H1 (cell line): ENCODE measurements at regions not wholly inside any gene's neighbourhood (a gene's known extent, or its start where the extent isn't known, plus 50 kb on each side); places are given as distances from the start of the nearest gene placed in this dataset.

Source experiments
- CTCF ChIA-PET: fragments of 300-600 bp; sonication (Branson Sonifier 250); formaldehyde crosslinking; loops from one replicate; lab custom pipeline; 2021; ENCODE audit not compliant: partially characterized antibody; lab: Charles Lee
- POLR2A ChIA-PET: fragments of 300-600 bp; sonication (Branson Sonifier 250); formaldehyde crosslinking; loops from one replicate; lab custom pipeline; 2021; ENCODE audit warnings: inconsistent platforms; ENCODE audit not compliant: partially characterized antibody; lab: Charles Lee
- DNase-seq, 2 experiments: peaks; one replicate each; pipeline versions ENCODE4 v3.0.0 to v3.0.0-alpha.2; 2010 to 2022; ENCODE audit warnings: low spot score in 2 of 2, low read depth in 1 of 2, mixed read lengths in 1 of 2
- FAIRE-seq: peaks from 2 replicates; lab custom pipeline; 2011; peaks lifted over from hg19 to GRCh38; lab: Jason Lieb, UNC
- H2AFZ ChIP-seq: 2 replicates; pipeline ENCODE4 v1.8.1; 2012; ENCODE audit warnings: low read length, inconsistent platforms
- H2AK5ac ChIP-seq: 2 replicates; pipeline ENCODE4 v1.6.1; 2013; ENCODE audit warnings: low read depth, low read length
- H2BK120ac ChIP-seq: replicated peaks from 2 replicates; pipeline ENCODE3; 2013; ENCODE audit warnings: low read depth, low read length, inconsistent platforms
- H2BK12ac ChIP-seq: 2 replicates; pipeline ENCODE4 v1.6.1; 2013; ENCODE audit warnings: low read depth, low read length
- H2BK15ac ChIP-seq: 2 replicates; pipeline ENCODE4 v1.6.1; 2013; ENCODE audit warnings: low read length
- H2BK20ac ChIP-seq: 2 replicates; pipeline ENCODE4 v1.6.1; 2013; ENCODE audit warnings: low read length
- H2BK5ac ChIP-seq: 2 replicates; pipeline ENCODE4 v1.6.1; 2013; ENCODE audit warnings: low read depth, low read length
- H3K14ac ChIP-seq: 2 replicates; pipeline ENCODE4 v1.6.1; 2013; ENCODE audit warnings: inconsistent platforms; ENCODE audit not compliant: insufficient read length
- H3K18ac ChIP-seq: 2 replicates; pipeline ENCODE4 v1.6.1; 2013; ENCODE audit warnings: low read length; ENCODE audit errors: extremely low read depth
- H3K23ac ChIP-seq: 2 replicates; pipeline ENCODE4 v1.6.1; 2013; ENCODE audit warnings: inconsistent platforms; ENCODE audit not compliant: insufficient read length
- H3K23me2 ChIP-seq: 2 replicates; pipeline ENCODE4 v1.6.1; 2013; ENCODE audit warnings: low read depth, low read length
- H3K27ac ChIP-seq: 2 replicates; pipeline ENCODE4 v1.6.1; 2011; ENCODE audit warnings: low read depth, low read length, inconsistent platforms
- H3K27me3 ChIP-seq, 4 experiments: replicated peaks in 1 of 4; 1 replicate in 1 of 4; 2 replicates in 3 of 4; pipeline versions ENCODE4 v1.6.1 to v1.8.1; 2011 to 2013; ENCODE audit warnings: low read length in 3 of 4, mild to moderate bottlenecking in 3 of 4, inconsistent platforms in 2 of 4, mixed read lengths in 2 of 4, moderate library complexity in 1 of 4; ENCODE audit not compliant: control insufficient read depth in 3 of 4, insufficient read depth in 3 of 4; ENCODE audit errors: extremely low read depth in 1 of 4
- H3K36me3 ChIP-seq, 4 experiments: 2 replicates each; pipeline versions ENCODE4 v1.6.1 to v1.8.1; 2011 to 2013; ENCODE audit warnings: mild to moderate bottlenecking in 4 of 4, low read length in 3 of 4, moderate library complexity in 2 of 4, control low read depth in 1 of 4, inconsistent platforms in 1 of 4; ENCODE audit not compliant: insufficient read depth in 4 of 4, control insufficient read depth in 2 of 4
- H3K4ac ChIP-seq: replicated peaks from 2 replicates; pipeline ENCODE3; 2013; ENCODE audit warnings: low read length, low read depth, mixed read lengths, inconsistent platforms; ENCODE audit not compliant: insufficient read length
- H3K4me1 ChIP-seq, 4 experiments: replicated peaks in 1 of 4; 1 replicate in 1 of 4; 2 replicates in 3 of 4; pipeline versions ENCODE4 v1.6.1 to v1.8.1; 2011 to 2013; ENCODE audit warnings: low read length in 3 of 4, inconsistent platforms in 2 of 4, mixed read lengths in 1 of 4; ENCODE audit not compliant: insufficient read depth in 4 of 4, control insufficient read depth in 3 of 4
- H3K4me2 ChIP-seq, 2 experiments: 2 replicates each; pipeline versions ENCODE4 v1.6.1 to v1.8.1; 2011 to 2013; ENCODE audit warnings: low read depth in 2 of 2, low read length in 2 of 2, control low read depth in 1 of 2, inconsistent platforms in 1 of 2, mild to moderate bottlenecking in 1 of 2; ENCODE audit not compliant: insufficient read depth in 1 of 2
- H3K4me3 ChIP-seq, 4 experiments: fragments of 200-600, 300-600 bp in 1 of 4; sonication (generic), shearing (Covaris generic), sonication (Bioruptor Twin) in 1 of 4; 2 replicates each; pipeline versions ENCODE4 v1.5.1 to v1.8.1; 2011 to 2016; ENCODE audit warnings: low read length in 4 of 4, low read depth in 3 of 4, control low read depth in 2 of 4, inconsistent platforms in 2 of 4, mild to moderate bottlenecking in 2 of 4, mixed read lengths in 1 of 4, moderate library complexity in 1 of 4; ENCODE audit not compliant: insufficient read depth in 2 of 4; ENCODE audit errors: extremely low read depth in 1 of 4
- H3K56ac ChIP-seq: replicated peaks from 2 replicates; pipeline ENCODE3; 2013; ENCODE audit warnings: low read depth, mild to moderate bottlenecking, mixed read lengths, low read length, inconsistent platforms; ENCODE audit not compliant: insufficient read length
- H3K79me1 ChIP-seq: 2 replicates; pipeline ENCODE4 v1.6.1; 2013; ENCODE audit warnings: low read depth, low read length, control low read depth
- H3K79me2 ChIP-seq, 2 experiments: 2 replicates each; pipeline versions ENCODE4 v1.6.1 to v1.8.1; 2012 to 2013; ENCODE audit warnings: low read length in 2 of 2, mild to moderate bottlenecking in 2 of 2, inconsistent platforms in 1 of 2; ENCODE audit not compliant: insufficient read depth in 2 of 2, control insufficient read depth in 1 of 2
- H3K9ac ChIP-seq, 4 experiments: replicated peaks in 1 of 4; 1 replicate in 1 of 4; 2 replicates in 3 of 4; pipeline versions ENCODE4 v1.6.1 to v1.8.1; 2011 to 2013; ENCODE audit warnings: low read depth in 3 of 4, low read length in 3 of 4, control low read depth in 2 of 4, mild to moderate bottlenecking in 2 of 4, moderate library complexity in 2 of 4, inconsistent platforms in 1 of 4; ENCODE audit errors: extremely low read depth in 1 of 4
- H3K9me3 ChIP-seq, 2 experiments: 2 replicates each; pipeline versions ENCODE4 v1.6.1 to v1.8.1; 2012 to 2013; ENCODE audit warnings: mild to moderate bottlenecking in 2 of 2, moderate library complexity in 2 of 2, control low read depth in 1 of 2, inconsistent platforms in 1 of 2, low read depth in 1 of 2, low read length in 1 of 2, mixed read lengths in 1 of 2; ENCODE audit not compliant: insufficient read depth in 2 of 2
- H4K20me1 ChIP-seq, 2 experiments: replicated peaks in 1 of 2; 2 replicates each; pipeline versions ENCODE3 to v1.8.1; 2011 to 2013; ENCODE audit warnings: inconsistent platforms in 2 of 2, low read length in 2 of 2, mild to moderate bottlenecking in 1 of 2; ENCODE audit not compliant: insufficient read depth in 2 of 2, control insufficient read depth in 1 of 2
- H4K5ac ChIP-seq: 2 replicates; pipeline ENCODE4 v1.6.1; 2013; ENCODE audit warnings: low read length, low read depth, mixed read lengths, inconsistent platforms; ENCODE audit not compliant: insufficient read length
- H4K8ac ChIP-seq: 2 replicates; pipeline ENCODE4 v1.8.0; 2013; ENCODE audit warnings: mild to moderate bottlenecking, moderate library complexity, low read length, inconsistent platforms; ENCODE audit not compliant: insufficient read depth; ENCODE audit errors: extremely low read depth
- H4K91ac ChIP-seq: replicated peaks from 2 replicates; pipeline ENCODE3; 2013; ENCODE audit warnings: low read length, mixed read lengths, inconsistent platforms; ENCODE audit not compliant: insufficient read length
- ASH2L ChIP-seq: fragments of 200-600, 300-600 bp; sonication (generic); IDR thresholded peaks from one replicate; pipeline ENCODE4 v1.7.1; 2017; ENCODE audit warnings: low read length
- BACH1 ChIP-seq: IDR thresholded peaks from 2 replicates; pipeline ENCODE4 v1.6.1; 2012; ENCODE audit warnings: low read length, improper control_type of control experiment
- BCL11A ChIP-seq, 2 experiments: IDR thresholded peaks; one replicate each; pipeline ENCODE4 v1.6.1; 2011; ENCODE audit warnings: low read depth in 2 of 2, low read length in 2 of 2, mild to moderate bottlenecking in 2 of 2
- BRCA1 ChIP-seq: IDR thresholded peaks from 2 replicates; pipeline ENCODE4 v1.6.1; 2012; ENCODE audit warnings: low read depth, low read length, improper control_type of control experiment
- CBX5 ChIP-seq: fragments of 300-800, 300-1000 bp; sonication (generic); IDR thresholded peaks from 2 replicates; pipeline ENCODE4 v1.7.1; 2016; ENCODE audit warnings: antibody characterized with exemption, low read length, low read depth
- CEBPB ChIP-seq: IDR thresholded peaks from 2 replicates; pipeline ENCODE4 v1.6.1; 2012; ENCODE audit warnings: low read depth, low read length
- CTBP2 ChIP-seq: IDR thresholded peaks from 2 replicates; pipeline ENCODE4 v1.7.0; 2011; ENCODE audit warnings: borderline replicate concordance, mild to moderate bottlenecking, moderate library complexity, mixed read lengths, low read length; ENCODE audit not compliant: insufficient read depth, insufficient read length
- KDM1A ChIP-seq: fragments of 200-600, 300-600 bp; sonication (generic); IDR thresholded peaks from 2 replicates; pipeline ENCODE4 v1.7.1; 2016; ENCODE audit warnings: mild to moderate bottlenecking, low read length, borderline replicate concordance
- MAX ChIP-seq: IDR thresholded peaks from 2 replicates; pipeline ENCODE4 v1.6.1; 2012; ENCODE audit warnings: inconsistent platforms
- PHF8 ChIP-seq: fragments of 200-600 bp; sonication (generic); conservative IDR thresholded peaks from 2 replicates; pipeline ENCODE4 v1.7.1; 2012; ENCODE audit warnings: low read depth, mild to moderate bottlenecking, inconsistent platforms, low read length, moderate library complexity
- POLR2AphosphoS5 ChIP-seq: IDR thresholded peaks from 2 replicates; pipeline ENCODE4 v1.6.1; 2011; ENCODE audit warnings: low read depth, low read length
- RBBP5 ChIP-seq: IDR thresholded peaks from 2 replicates; pipeline ENCODE4 v1.7.1; 2012; ENCODE audit warnings: low read depth, mild to moderate bottlenecking, inconsistent platforms, low read length, moderate library complexity, borderline replicate concordance
- RNF2 ChIP-seq: fragments of 200-900, 300-1000 bp; sonication (generic); IDR thresholded peaks from 2 replicates; pipeline ENCODE4 v1.7.1; 2016; ENCODE audit warnings: borderline replicate concordance, low read depth, mild to moderate bottlenecking, antibody characterized with exemption, low read length; ENCODE audit not compliant: poor library complexity, severe bottlenecking; ENCODE audit errors: missing control alignments
- SRF ChIP-seq: IDR thresholded peaks from 2 replicates; pipeline ENCODE4 v1.6.1; 2011; ENCODE audit warnings: mild to moderate bottlenecking, low read depth, low read length, moderate library complexity
- WGBS, 2 experiments: shearing (Covaris generic) in 1 of 2; methylation state at CpG; one replicate each; pipeline versions ENCODE4 v1.1.6 to v1.1.7; 2013 to 2015; ENCODE audit warnings: low lambda C conversion rate in 2 of 2, mixed read lengths in 2 of 2, inconsistent platforms in 1 of 2, low coverage in 1 of 2, missing lambda C conversion rate in 1 of 2; ENCODE audit not compliant: insufficient replicate concordance in 2 of 2, insufficient coverage in 1 of 2, insufficient read length in 1 of 2; ENCODE audit errors: extremely low coverage in 1 of 2, missing lambda C conversion rate in 1 of 2; 5-methylcytosine and 5-hydroxymethylcytosine counted together

GRCh38 chr7:50208378-50208982 lies 96.0 kb upstream of the IKZF1 start:
- no peak for FAIRE-seq
- Histone ChIP-seq H2BK12ac (no peak overlapping the region), H3K4me1 (no peaks in the 10 kb centered on the region), H3K4me2 (no peak overlapping the region), H4K91ac (no peak overlapping the region), H3K4ac (no peak overlapping the region), H4K20me1 (no peaks in the 10 kb centered on the region), H3K9me3 (no peaks in the 10 kb centered on the region), H2BK120ac (no peak overlapping the region), H3K36me3 (no peaks in the 10 kb centered on the region), H3K18ac (no peak overlapping the region), H3K56ac (no peak overlapping the region), H3K79me2 (no peaks in the 10 kb centered on the region), H4K8ac (no peak overlapping the region), H3K27me3 (no peaks in the 10 kb centered on the region; a peak in 1 of 7 replicates), H3K14ac (no peak overlapping the region), H3K79me1 (no peaks in the 10 kb centered on the region), H3K4me3 (no peak overlapping the region), H2AFZ (no peak overlapping the region), H3K27ac (no peak overlapping the region), H2BK15ac (no peak overlapping the region), H4K5ac (no peak overlapping the region), H2AK5ac (no peak overlapping the region), H3K9ac (no peak overlapping the region), H2BK20ac (no peak overlapping the region), H3K23me2 (no peaks in the 10 kb centered on the region), H3K23ac (no peak overlapping the region), H2BK5ac (no peak overlapping the region)
- no peak for DNase-seq
- POLR2A ChIA-PET = no interaction called here
- WGBS, 2 experiments = 85% methylated on average over 4 of the region's 5 CpGs; no CpG with 5 or more reads in 1 of the 2 experiments
- CTCF ChIA-PET = interaction anchor here (3.8 to 4.6 kb wide), 2 partner anchors 208 to 213 kb away, joined by 17 to 36 read pairs; no protein-coding TSS in a partner anchor
- TF ChIP-seq RNF2 (no peak), CEBPB (no peak), ASH2L (no peak), CTBP2 (no peak), BACH1 (no peak), BRCA1 (no peak), RBBP5 (no peak), KDM1A (no peak), CBX5 (no peak), POLR2AphosphoS5 (no peak), BCL11A (IDR thresholded peaks at IDR 0.05; ENCODE audit: low read depth in 2 of 2, low read length in 2 of 2) (no peak), PHF8 (no peak), MAX (no peak), SRF (no peak)
